HPDE6-E6E7 (cell line): ENCODE measurements at regions not wholly inside any gene's neighbourhood (a gene's known extent, or its start where the extent isn't known, plus 50 kb on each side); places are given as distances from the start of the nearest gene placed in this dataset.
A peak's percentile ranks its signal among the peaks of the same experiment; 100 is the strongest.

ENCODE experiments used
- DNase-seq: peaks from one replicate; pipeline ENCODE4 v3.0.0; 2011; ENCODE audit warnings: missing footprints; ENCODE audit errors: extremely low spot score

DNA sequence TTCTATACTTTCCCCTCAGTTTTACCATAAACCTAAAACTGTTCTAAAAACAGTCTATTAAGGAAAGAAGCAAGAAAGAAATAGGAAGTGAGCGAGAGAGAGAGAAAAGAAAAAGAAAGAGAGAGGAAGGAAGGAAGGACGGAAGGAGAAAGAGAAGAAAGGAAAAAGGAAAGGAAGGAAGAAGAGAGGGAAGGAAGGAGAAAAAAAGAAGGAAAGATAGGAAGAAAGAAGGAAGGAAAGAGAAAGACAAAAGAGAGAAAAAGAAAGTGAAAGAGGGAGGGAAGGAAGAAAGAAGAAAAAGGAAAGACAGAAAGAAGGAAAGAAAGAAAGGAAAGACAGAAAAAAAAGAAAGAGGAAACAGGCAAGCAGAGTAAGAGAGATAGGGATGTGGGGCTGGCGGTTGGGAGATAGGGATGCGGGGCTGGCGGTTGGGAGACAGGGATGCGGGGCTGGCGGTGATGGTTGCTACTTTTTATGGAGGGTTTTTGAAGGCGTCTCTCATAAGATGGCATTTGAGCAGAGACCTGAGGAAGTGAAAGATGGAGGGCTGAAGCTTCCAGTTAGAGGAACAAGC, 70.4 kb upstream of the IRF2BP2 start:
- DNase-seq: no peak

GRCh38 chr1:234676103-234676594, 66.2 kb upstream of the IRF2BP2 start:
- peak; percentile 60 for DNase-seq

GRCh38 chr1:234675572-234675971, 65.6 kb upstream of the IRF2BP2 start:
- no peak for DNase-seq

DNA sequence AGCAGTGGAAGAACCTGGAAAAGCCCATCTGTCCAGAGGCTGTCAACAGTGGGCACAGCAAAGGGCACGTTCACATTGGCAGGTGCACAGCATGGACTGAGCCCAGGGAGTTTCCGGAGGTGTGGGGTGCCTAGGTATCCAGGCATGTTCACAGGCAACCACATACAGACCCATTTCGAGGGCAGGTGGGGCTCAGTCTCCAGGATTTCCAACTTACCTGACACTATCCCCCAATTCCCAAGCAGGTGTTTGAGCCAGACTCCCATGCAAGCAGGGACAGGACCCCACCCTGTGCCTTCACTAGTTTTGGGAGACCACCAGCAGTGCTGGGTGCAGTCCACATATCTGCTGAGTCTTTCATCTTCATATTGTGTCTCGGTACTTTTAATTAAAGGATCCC, 65.0 kb upstream of the IRF2BP2 start:
- no peak for DNase-seq

DNA sequence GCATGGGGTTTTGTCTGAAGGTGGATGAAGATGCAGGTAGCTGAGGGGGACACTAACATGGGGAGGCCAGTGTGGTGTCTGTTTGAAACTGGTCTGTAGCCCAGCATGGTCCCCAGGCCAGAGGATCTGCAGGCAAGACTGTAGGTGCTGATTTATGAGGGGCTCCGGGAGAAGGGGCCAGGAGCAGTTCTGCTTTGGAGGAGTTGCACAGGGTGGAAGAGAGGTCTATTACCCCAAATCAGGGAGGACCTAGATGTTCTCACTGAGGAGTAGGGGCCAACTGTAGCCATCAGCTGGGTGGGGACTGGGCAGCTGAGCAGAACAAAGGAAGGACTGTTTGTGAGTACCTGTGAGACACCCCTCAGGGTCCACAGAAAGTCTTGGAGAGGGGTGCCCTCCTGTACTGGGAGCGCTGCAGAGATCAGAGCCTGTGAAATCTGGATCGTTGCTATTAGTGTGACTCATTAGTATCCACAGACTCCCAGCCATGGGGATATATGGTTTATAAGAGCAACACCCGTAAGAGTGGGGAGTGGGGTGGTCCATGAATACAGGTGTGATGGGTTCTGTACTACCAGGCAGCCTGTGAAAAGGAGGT, 64.3 kb upstream of the IRF2BP2 start:
- no peak for DNase-seq

GRCh38 chr1:234672349-234673135, 62.6 kb upstream of the IRF2BP2 start:
- DNase-seq: no peak

DNA sequence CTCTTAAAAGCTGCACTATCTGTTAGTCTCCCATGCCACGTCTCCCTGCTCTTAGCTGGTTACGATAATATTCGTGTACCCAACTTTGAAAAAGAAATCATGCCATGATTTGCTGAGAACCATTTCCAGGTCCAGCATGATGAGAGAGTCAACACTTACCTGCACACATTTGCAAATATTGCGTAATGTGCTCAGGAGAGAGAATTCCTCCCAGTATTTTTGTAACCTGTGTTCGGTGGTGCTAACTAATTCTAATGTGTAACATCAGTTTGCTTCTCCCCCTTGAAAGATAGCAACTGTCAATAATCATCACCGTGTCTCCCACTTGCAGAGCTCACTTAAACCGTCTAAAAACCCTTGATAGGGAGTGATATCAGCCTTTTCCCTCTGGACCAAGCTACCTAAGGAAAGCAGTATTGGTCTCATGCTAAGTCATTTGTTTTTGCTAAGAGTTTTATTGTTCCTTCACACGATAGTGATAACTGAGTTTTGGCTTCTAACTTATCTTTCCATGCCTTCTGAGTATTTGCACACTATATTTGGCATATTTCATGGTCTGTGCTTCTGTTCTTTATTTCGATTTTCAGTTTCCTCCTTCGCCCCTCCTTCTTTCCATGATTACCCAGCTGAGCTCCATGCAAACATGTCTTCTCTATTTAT, 61.1 kb upstream of the IRF2BP2 start:
- DNase-seq: no peak

DNA sequence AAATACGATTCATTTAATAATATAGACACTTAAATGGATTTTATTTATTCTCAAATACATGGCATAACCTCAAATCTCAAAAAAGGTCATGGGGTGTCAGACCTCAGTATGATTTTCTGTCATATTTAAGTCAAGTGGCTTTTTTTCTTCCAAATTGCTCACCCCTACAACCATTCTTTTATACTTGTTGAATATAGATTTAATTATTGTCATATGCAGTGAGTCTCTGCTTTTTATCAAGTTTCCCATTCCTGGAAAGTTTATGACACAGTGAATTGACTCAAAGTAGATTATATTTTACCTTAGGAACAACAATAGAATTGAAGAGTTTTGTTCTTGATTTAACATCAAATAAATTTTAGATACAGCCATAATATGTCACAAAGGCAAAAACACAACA, 59.5 kb upstream of the IRF2BP2 start:
- DNase-seq: no peak

- DNase-seq: no peak
Observed at GRCh38 chr1:234668577-234668955, 58.6 kb upstream of the IRF2BP2 start.

- no peak for DNase-seq
Observed at GRCh38 chr1:234667600-234668576, 57.9 kb upstream of the IRF2BP2 start.

DNA sequence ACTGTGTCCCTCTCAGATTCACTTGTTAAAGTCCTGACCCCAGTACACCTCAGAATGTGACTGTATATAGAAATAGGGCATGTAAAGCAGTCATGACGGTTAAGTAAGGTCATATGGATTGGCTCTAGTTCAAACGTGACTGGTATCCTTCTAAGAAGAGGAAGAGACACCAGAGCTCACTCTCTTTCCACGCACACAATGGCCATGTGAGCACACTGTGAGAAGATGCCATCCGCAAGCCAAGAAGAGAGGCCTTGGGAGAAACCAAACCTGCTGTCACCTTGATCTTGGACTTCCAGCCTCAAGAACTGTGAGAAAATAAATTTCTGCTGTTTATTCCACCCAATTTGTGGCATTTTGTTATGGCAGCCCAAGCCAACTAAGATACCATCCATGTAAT, 56.8 kb upstream of the IRF2BP2 start:
- no peak for DNase-seq

DNA sequence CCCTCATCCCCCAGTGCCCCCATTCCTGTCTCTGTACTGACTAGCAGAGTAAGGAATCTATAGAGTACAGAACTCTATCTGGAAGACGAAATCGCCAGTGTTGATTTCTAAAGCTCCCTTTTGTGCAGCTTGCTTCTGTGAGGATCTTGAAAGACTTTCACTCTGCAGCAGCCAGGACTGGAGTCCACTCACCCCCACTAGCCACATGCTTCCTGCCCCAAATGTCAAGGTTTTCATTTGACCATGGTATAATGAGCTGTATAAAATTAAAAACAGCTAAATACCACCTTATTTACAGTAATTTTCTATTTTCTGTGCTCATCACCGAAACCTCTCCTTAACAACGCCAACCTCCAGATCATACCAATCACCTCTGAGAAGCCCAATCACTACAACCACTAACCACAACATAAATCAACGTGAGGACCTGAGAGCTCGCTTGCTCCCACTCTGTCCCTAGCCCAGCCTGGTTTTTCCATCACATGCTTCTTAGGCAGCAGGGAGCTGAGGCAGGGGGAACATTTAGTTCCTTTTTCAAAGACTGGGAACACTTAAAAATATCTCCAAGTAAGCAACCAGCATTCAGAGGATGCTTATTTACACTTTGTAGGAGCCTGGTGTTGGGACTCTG, 56.1 kb upstream of the IRF2BP2 start:
- DNase-seq: no peak

DNA sequence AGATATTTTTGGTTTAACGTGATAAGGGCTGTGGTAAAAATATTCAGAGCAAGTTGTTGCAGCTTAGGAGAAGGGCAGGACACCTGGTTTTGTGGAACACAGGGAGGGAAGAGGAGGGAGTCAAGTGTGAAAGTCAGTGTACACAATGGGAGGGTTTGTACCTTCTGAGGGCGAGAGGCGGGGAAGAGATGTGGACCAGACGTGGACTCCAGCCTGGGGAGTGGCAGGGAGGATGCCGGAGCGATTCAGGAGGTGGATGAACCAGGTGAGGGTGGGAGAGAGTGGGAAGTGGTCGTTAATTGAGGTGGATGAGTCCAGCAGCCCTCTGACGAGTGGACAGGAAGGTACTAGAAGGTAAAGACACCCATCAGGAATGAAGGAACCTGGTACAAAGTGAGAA, 52.2 kb upstream of the IRF2BP2 start:
- DNase-seq: no peak

- DNase-seq: no peak
Observed at GRCh38 chr1:234661317-234661928, 51.4 kb upstream of the IRF2BP2 start.

DNA sequence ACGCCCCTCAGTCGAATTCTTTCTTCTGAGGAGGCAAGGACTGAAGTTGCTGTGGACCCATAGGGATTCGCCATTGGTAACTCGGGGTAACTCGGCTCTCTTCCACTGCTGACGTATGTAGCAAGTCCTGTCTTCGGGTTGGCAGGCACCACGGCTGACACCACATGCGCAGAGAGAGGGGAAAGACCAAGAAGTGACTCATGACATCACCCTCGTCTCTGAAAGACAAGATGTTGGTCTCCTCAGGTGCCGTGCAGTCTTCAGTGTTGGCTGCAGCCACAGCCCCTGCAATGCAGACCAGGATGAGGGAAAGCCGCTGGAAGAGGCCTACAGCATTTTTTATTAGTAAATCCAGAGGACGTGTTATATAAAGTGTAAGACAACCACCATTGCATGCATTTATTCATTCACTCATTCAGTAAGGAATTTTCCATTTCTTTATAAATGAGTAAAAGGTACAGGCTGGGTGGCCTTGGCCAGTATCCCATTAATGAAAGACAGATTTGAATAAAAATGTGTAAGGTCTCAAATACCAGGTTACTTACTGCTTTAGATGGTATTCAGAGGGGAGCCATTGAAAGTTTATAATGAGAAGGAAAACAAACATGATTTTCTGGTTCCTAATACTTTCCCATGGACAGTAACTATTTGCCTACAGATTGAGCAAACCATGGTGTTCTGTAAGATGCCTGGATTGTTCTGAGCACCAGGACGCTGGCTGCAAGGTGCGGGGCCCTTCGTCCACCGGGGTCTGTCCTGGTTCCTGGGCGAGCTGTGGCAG, 50.7 kb upstream of the IRF2BP2 start:
- DNase-seq: no peak
